ENCODE measurements at regions not wholly inside any gene's neighbourhood (a gene's known extent, or its start where the extent isn't known, plus 50 kb on each side); places are given as distances from the start of the nearest gene placed in this dataset.

DNA sequence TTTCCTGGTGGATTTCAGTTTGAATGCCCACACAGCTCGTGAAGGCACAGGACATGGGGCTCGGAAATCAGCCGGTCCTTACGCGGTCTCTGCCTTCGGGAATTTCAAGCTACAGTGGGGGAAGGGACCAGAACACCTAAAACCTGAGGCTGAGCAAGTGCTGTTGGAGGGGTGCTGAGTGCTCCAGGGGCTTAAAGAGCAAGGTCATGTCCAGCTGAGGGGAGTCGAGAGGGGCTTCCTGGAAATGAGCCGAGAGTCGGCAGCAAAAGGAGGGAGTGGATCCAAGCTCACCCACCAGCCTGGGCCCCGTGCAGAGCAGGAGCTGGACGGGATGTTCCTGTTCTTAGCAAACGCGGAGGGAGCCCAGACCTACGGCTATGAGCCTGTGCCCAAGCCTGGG is 73.2 kb upstream of the RPL38 start:
- Histone ChIP-seq H3K79me2 (ENCODE audit: low read depth) (no peaks in the 10 kb centered on the region), H3K27me3 (no peaks in the 10 kb centered on the region), H3K36me3 (no peaks in the 10 kb centered on the region), H3K27ac (no peak overlapping the region), H3F3A (ENCODE audit: low read depth) (no peaks in the 10 kb centered on the region), H3K9me3 (ENCODE audit: low read depth) (no peaks in the 10 kb centered on the region), H4K20me1 (ENCODE audit: low read depth) (no peaks in the 10 kb centered on the region), H3K4me1 (peaks cover 10% of the 10 kb centered on the region), H2AFZ (replicated peaks) (no peak overlapping the region), H3K4me2 (no peak overlapping the region), H3K4me3 (no peak overlapping the region), H3K9ac (no peak overlapping the region)
- DNase-seq (ENCODE audit: low spot score): no peak
- Mint-ChIP-seq H3K4me3 (no peak overlapping the region), H3K36me3 (no peaks in the 10 kb centered on the region), H3K9me3 (no peaks in the 10 kb centered on the region), H3K27me3 (ENCODE audit: insufficient read depth, low read depth) (peaks cover 16% of the 10 kb centered on the region), H3K27ac (no peak overlapping the region), H3K4me1 (peaks cover 32% of the 10 kb centered on the region)
- no peak for TF ChIP-seq EZH2phosphoT487 (IDR thresholded peaks at IDR 0.05)
- TF ChIP-seq EZH2 (IDR thresholded peaks at IDR 0.05): no peak
- TF ChIP-seq, protein P1, sequence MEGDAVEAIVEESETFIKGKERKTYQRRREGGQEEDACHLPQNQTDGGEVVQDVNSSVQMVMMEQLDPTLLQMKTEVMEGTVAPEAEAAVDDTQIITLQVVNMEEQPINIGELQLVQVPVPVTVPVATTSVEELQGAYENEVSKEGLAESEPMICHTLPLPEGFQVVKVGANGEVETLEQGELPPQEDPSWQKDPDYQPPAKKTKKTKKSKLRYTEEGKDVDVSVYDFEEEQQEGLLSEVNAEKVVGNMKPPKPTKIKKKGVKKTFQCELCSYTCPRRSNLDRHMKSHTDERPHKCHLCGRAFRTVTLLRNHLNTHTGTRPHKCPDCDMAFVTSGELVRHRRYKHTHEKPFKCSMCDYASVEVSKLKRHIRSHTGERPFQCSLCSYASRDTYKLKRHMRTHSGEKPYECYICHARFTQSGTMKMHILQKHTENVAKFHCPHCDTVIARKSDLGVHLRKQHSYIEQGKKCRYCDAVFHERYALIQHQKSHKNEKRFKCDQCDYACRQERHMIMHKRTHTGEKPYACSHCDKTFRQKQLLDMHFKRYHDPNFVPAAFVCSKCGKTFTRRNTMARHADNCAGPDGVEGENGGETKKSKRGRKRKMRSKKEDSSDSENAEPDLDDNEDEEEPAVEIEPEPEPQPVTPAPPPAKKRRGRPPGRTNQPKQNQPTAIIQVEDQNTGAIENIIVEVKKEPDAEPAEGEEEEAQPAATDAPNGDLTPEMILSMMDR (IDR thresholded peaks at IDR 0.05): no peak

DNA sequence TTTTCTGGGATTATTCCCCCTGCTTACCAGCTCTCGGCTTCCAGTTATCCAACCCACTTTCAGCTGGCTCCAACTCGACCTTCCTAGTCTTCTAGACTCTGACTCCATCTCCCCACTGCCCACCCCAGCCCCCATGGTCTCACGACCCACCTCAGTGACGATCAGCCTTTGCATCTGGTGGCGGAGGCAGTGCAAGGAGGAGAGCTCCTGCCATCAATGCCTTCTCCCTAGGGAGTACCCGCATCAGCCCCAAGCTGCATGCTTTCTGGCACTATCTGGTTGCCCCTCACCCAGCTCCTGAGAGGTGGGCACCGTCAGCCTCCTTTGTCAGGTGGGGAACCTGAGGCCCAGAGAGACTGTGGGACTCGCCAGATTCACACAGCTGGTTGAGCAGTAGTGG is 72.6 kb upstream of the RPL38 start:
- Mint-ChIP-seq H3K9me3 (no peaks in the 10 kb centered on the region), H3K4me1 (peaks cover 31% of the 10 kb centered on the region), H3K27ac (no peak overlapping the region), H3K27me3 (ENCODE audit: insufficient read depth, low read depth) (peaks cover 16% of the 10 kb centered on the region), H3K36me3 (no peaks in the 10 kb centered on the region), H3K4me3 (no peak overlapping the region)
- H3K9me3 ChIP-seq (ENCODE audit: low read depth): no peaks in the 10 kb centered on the region
- H3K4me3 ChIP-seq: no peak overlapping the region
- no peak overlapping the region for H3K9ac ChIP-seq
- no peak for DNase-seq (ENCODE audit: low spot score)
- H3F3A ChIP-seq (ENCODE audit: low read depth): no peaks in the 10 kb centered on the region
- H3K36me3 ChIP-seq: no peaks in the 10 kb centered on the region
- no peak overlapping the region for H2AFZ ChIP-seq (replicated peaks)
- TF ChIP-seq EZH2 (IDR thresholded peaks at IDR 0.05) (no peak), EZH2phosphoT487 (IDR thresholded peaks at IDR 0.05) (no peak)
- TF ChIP-seq, protein P1 (IDR thresholded peaks at IDR 0.05): no peak
- no peak overlapping the region for H3K27ac ChIP-seq
- H3K27me3 ChIP-seq: no peaks in the 10 kb centered on the region
- H4K20me1 ChIP-seq (ENCODE audit: low read depth): no peaks in the 10 kb centered on the region
- H3K79me2 ChIP-seq (ENCODE audit: low read depth): no peaks in the 10 kb centered on the region
- H3K4me1 ChIP-seq: peaks cover 11% of the 10 kb centered on the region
- no peak overlapping the region for H3K4me2 ChIP-seq

DNA sequence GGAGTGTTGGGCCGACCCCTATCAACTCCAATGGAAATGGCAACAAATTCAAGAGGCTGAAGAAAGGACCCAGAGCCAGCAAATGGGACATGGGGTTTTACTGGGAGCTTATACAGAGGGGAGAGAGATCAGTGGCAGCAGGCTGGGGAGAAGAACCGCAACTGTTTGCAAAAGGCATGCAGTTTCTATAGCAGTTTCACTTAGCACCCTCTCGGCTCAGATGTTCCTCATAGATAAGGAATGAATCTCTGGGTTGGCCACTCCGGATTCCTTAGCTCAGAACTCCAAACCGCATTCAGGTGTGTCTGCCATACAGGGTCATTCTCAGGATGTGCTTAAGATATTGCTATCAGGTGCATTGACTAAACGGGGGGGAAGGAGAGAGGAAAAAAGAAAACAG is 71.1 kb upstream of the RPL38 start:
- Mint-ChIP-seq H3K36me3 (no peaks in the 10 kb centered on the region), H3K9me3 (no peaks in the 10 kb centered on the region), H3K27me3 (ENCODE audit: insufficient read depth, low read depth) (peaks cover 13% of the 10 kb centered on the region), H3K27ac (peak overlapping the region; percentile 13), H3K4me1 (peaks cover 35% of the 10 kb centered on the region), H3K4me3 (no peak overlapping the region)
- no peak overlapping the region for H3K4me2 ChIP-seq
- H3K4me1 ChIP-seq: peaks cover 19% of the 10 kb centered on the region
- no peak overlapping the region for H3K27ac ChIP-seq
- no peaks in the 10 kb centered on the region for H3K9me3 ChIP-seq (ENCODE audit: low read depth)
- DNase-seq (ENCODE audit: low spot score): no peak
- H3K36me3 ChIP-seq: no peaks in the 10 kb centered on the region
- peaks cover 6% of the 10 kb centered on the region for H3F3A ChIP-seq (ENCODE audit: low read depth)
- H3K79me2 ChIP-seq (ENCODE audit: low read depth): no peaks in the 10 kb centered on the region
- H2AFZ ChIP-seq (replicated peaks): no peak overlapping the region
- TF ChIP-seq EZH2 (IDR thresholded peaks at IDR 0.05): no peak
- TF ChIP-seq, protein P1 (IDR thresholded peaks at IDR 0.05): no peak
- no peak for TF ChIP-seq EZH2phosphoT487 (IDR thresholded peaks at IDR 0.05)
- H3K27me3 ChIP-seq: no peaks in the 10 kb centered on the region
- H3K4me3 ChIP-seq: no peak overlapping the region
- H4K20me1 ChIP-seq (ENCODE audit: low read depth): no peaks in the 10 kb centered on the region
- no peak overlapping the region for H3K9ac ChIP-seq

All from neural progenitor cell (in vitro differentiated cells).